ENCODE measurements at regions not wholly inside any gene's neighbourhood (a gene's known extent, or its start where the extent isn't known, plus 50 kb on each side); places are given as distances from the start of the nearest gene placed in this dataset.

DNA sequence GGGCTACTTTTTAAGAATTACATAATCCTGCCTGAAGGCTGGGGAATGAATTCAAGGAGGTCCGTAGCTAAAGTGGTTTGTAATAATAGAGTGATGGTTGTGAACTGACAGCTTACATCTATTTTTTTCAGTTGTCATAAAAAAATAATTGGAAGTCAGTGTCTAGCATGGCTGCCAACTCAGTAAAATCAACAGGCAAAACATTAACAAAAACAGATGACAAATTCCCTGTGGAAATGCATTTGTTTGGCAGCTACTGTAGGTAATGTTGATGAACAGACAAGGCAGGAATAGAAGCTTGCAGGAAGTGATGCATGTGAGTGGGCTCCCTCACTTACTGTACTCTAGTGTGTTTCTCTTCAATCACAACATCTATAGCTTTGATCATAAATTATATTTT is 766.0 kb upstream of the POT1 start:
- intact Hi-C loops (cut with DNase I) = no loop called here
- H3K36me3 ChIP-seq (replicated peaks in 1 of 2) = no peaks in the 10 kb centered on the region
- 58 to 68% (median 63%) methylated on average over 1 of the region's 1 CpG for WGBS, 4 donors
- TF ChIP-seq, protein P1, sequence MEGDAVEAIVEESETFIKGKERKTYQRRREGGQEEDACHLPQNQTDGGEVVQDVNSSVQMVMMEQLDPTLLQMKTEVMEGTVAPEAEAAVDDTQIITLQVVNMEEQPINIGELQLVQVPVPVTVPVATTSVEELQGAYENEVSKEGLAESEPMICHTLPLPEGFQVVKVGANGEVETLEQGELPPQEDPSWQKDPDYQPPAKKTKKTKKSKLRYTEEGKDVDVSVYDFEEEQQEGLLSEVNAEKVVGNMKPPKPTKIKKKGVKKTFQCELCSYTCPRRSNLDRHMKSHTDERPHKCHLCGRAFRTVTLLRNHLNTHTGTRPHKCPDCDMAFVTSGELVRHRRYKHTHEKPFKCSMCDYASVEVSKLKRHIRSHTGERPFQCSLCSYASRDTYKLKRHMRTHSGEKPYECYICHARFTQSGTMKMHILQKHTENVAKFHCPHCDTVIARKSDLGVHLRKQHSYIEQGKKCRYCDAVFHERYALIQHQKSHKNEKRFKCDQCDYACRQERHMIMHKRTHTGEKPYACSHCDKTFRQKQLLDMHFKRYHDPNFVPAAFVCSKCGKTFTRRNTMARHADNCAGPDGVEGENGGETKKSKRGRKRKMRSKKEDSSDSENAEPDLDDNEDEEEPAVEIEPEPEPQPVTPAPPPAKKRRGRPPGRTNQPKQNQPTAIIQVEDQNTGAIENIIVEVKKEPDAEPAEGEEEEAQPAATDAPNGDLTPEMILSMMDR (IDR thresholded peaks at IDR 0.05) = no peak
- no peak for TF ChIP-seq POLR2A (IDR thresholded peaks at IDR 0.05)
- H3K4me3 ChIP-seq = no peak overlapping the region
- H3K27ac ChIP-seq = no peak overlapping the region
- H3K9me3 ChIP-seq (replicated peaks in 1 of 3) = peaks cover 0 to 8% (median 0%) of the 10 kb centered on the region in 3 donors
- no peak for DNase-seq
- H3K27me3 ChIP-seq = no peaks in the 10 kb centered on the region
- H3K4me1 ChIP-seq (replicated peaks in 1 of 2) = no peaks in the 10 kb centered on the region

DNA sequence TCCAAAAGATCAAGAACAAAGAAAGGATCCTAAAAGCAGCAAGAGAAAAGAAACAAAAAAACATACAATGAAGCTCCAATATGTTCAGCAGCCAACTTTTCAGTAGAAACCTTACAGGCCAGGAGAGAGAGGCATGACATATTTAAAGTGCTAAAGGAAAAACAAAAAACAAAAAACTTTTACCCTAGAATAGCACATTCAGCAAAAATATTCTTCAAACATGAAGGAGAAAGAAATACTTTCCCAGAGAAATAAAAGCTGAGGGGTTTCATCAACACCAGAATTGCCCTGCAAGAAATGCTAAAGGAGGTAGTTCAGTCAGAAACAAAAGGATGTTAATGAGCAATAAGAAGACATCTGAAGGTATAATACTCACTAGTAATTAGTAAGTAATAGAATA is 753.5 kb upstream of the POT1 start:
- no peak overlapping the region for H3K27ac ChIP-seq
- H3K36me3 ChIP-seq (replicated peaks in 1 of 2) = no peaks in the 10 kb centered on the region
- no peaks in the 10 kb centered on the region for H3K4me1 ChIP-seq (replicated peaks in 1 of 2)
- no peak for DNase-seq
- H3K27me3 ChIP-seq = no peaks in the 10 kb centered on the region
- H3K4me3 ChIP-seq = no peak overlapping the region
- intact Hi-C loops (cut with DNase I) = no loop called here
- no peak for TF ChIP-seq POLR2A (IDR thresholded peaks at IDR 0.05)
- TF ChIP-seq, protein P1 (IDR thresholded peaks at IDR 0.05) = no peak
- H3K9me3 ChIP-seq (replicated peaks in 1 of 3) = no peaks in the 10 kb centered on the region

DNA sequence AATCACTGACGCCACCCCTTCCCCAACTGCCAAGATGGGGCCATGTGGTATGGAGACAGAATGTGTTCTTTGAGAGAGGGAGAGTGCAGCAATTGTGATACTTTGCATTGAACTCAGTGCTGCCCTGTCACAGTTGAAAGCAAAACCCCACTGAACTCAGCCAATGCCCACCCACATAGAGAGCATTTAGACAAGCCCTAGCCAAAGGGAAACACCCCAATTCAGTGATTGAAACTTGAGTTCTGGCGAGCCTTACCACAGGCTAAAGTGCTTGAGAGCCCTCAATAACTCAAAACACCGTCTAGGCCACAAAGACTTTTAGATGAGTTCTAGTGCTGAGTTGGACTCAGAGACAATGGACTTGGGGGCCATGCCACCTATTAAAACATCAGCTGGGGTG is 751.9 kb upstream of the POT1 start:
- Histone ChIP-seq H3K4me1 (replicated peaks in 1 of 2) (no peaks in the 10 kb centered on the region), H3K4me3 (no peak overlapping the region), H3K27ac (no peak overlapping the region), H3K27me3 (no peaks in the 10 kb centered on the region), H3K9me3 (replicated peaks in 1 of 3) (no peaks in the 10 kb centered on the region), H3K36me3 (replicated peaks in 1 of 2) (no peaks in the 10 kb centered on the region)
- intact Hi-C loops (cut with DNase I) = no loop called here
- WGBS, 4 donors = 71 to 91% (median 74%) methylated on average over 3 of the region's 3 CpGs
- DNase-seq = no peak
- no peak for TF ChIP-seq POLR2A (IDR thresholded peaks at IDR 0.05)
- TF ChIP-seq, protein P1 (IDR thresholded peaks at IDR 0.05) = no peak

DNA sequence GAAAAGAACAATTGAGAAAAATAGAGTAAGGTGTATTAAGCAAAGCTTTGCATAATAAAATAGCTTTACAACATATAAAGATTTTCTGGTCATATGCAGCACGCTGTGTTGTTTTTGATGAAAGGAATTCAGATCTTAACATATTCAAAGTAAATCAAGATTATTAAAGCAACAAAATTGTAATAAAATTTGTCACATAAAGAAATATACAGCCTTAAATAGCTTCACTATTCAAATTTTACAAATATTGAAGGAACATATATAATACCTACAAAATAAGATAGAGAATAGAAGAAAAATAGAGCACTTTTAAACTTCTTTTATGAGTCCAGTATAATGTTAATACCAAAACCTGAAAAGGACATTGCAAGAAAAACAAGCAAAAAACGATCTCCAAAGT is 749.1 kb upstream of the POT1 start:
- 61 to 74% (median 69%) methylated on average over 2 of the region's 2 CpGs for WGBS, 4 donors
- Histone ChIP-seq H3K4me3 (no peak overlapping the region), H3K36me3 (replicated peaks in 1 of 2) (no peaks in the 10 kb centered on the region), H3K27me3 (no peaks in the 10 kb centered on the region), H3K27ac (no peak overlapping the region), H3K9me3 (replicated peaks in 1 of 3) (no peaks in the 10 kb centered on the region), H3K4me1 (replicated peaks in 1 of 2) (no peaks in the 10 kb centered on the region)
- intact Hi-C loops (cut with DNase I) = no loop called here
- no peak for DNase-seq
- no peak for TF ChIP-seq POLR2A (IDR thresholded peaks at IDR 0.05)
- TF ChIP-seq, protein P1 (IDR thresholded peaks at IDR 0.05) = no peak

Measured in adrenal gland (tissue), 9 donors.